GM13976 (cell line): ENCODE measurements at regions not wholly inside any gene's neighbourhood (a gene's known extent, or its start where the extent isn't known, plus 50 kb on each side); places are given as distances from the start of the nearest gene placed in this dataset.

Experiments
- DNase-seq: peaks from one replicate; pipeline ENCODE4 v3.0.0; 2012; ENCODE audit warnings: low spot score
- CTCF ChIP-seq: IDR thresholded peaks from 2 replicates; pipeline ENCODE4 v1.5.1; 2012; ENCODE audit warnings: borderline replicate concordance, mild to moderate bottlenecking; ENCODE audit not compliant: insufficient read depth; ENCODE audit errors: extremely low read depth, missing control alignments, control extremely low read depth
- in situ Hi-C: fragments of 300-500 bp; cut with MboI; formaldehyde crosslinking; loops from one replicate; pipeline ENCODE4 v1.12.0; 2022; ENCODE audit warnings: low sequenced_read_pairs, mixed read lengths, inconsistent platforms; ENCODE audit not compliant: unreplicated experiment

GRCh38 chr9:78133751-78134150, 102.1 kb upstream of the CEP78 start:
- DNase-seq: no peak
- in situ Hi-C loops: no loop called here
- TF ChIP-seq CTCF: no peak

GRCh38 chr9:78132701-78133058, 101.1 kb upstream of the GNAQ start:
- no peak for DNase-seq
- in situ Hi-C loops: no loop called here
- no peak for TF ChIP-seq CTCF

GRCh38 chr9:78131969-78132700, 100.5 kb upstream of the GNAQ start:
- no peak for TF ChIP-seq CTCF
- in situ Hi-C loops: no loop called here
- DNase-seq: no peak

- no peak for DNase-seq
These were observed 99.2 kb upstream of the GNAQ start for GRCh38 chr9:78130853-78131252.

GRCh38 chr9:78130004-78130403, 98.4 kb upstream of the GNAQ start:
- in situ Hi-C loops: no loop called here
- TF ChIP-seq CTCF: no peak

More at GRCh38 chr9:78130853-78131252, 99.2 kb upstream of the GNAQ start:
- in situ Hi-C loops: no loop called here
- TF ChIP-seq CTCF: no peak

GRCh38 chr9:78127279-78128225, 95.9 kb upstream of the GNAQ start:
- in situ Hi-C loops: no loop called here
- no peak for DNase-seq
- TF ChIP-seq CTCF: no peak

More at GRCh38 chr9:78130004-78130403, 98.4 kb upstream of the GNAQ start:
- DNase-seq: no peak
